ENCODE measurements at regions not wholly inside any gene's neighbourhood (a gene's known extent, or its start where the extent isn't known, plus 50 kb on each side); places are given as distances from the start of the nearest gene placed in this dataset.

- ChIA-PET POLR2A (interaction anchor here (0.7 kb wide), 1 partner anchor 24 kb away, joined by 3 read pairs; no protein-coding TSS in a partner anchor), CTCF (interaction anchor here (1.5 kb wide), 1 partner anchor 11 kb away, joined by 4 read pairs; no protein-coding TSS in a partner anchor)
- no peak for ATAC-seq
These were observed 285.8 kb downstream of the CAAP1 start for GRCh38 chr9:26606756-26607155.

GRCh38 chr9:26605367-26605766, 287.2 kb downstream of the CAAP1 start:
- no peaks in the 10 kb centered on the region for H3K4me1 Mint-ChIP-seq (ENCODE audit: low read depth)
- ATAC-seq (no peak), DNase-seq (no peak)
- no peak overlapping the region for H3K4me3 Mint-ChIP-seq
- CTCF ChIA-PET = no interaction called here
- no peaks in the 10 kb centered on the region for H3K27me3 Mint-ChIP-seq
- H3K27ac Mint-ChIP-seq = no peak overlapping the region
- H3K9me3 Mint-ChIP-seq = peaks cover 5% of the 10 kb centered on the region
- intact Hi-C loops (cut with micrococcal nuclease) = no loop called here
- no peak for TF ChIP-seq CTCF (IDR thresholded peaks at IDR 0.05)
- no peaks in the 10 kb centered on the region for H3K36me3 Mint-ChIP-seq (ENCODE audit: low read depth)
- POLR2A ChIA-PET = no interaction called here

More at GRCh38 chr9:26606756-26607155, 285.8 kb downstream of the CAAP1 start:
- DNase-seq = no peak
- Mint-ChIP-seq H3K27me3 (no peaks in the 10 kb centered on the region), H3K4me1 (ENCODE audit: low read depth) (no peaks in the 10 kb centered on the region), H3K36me3 (ENCODE audit: low read depth) (no peaks in the 10 kb centered on the region), H3K4me3 (no peak overlapping the region), H3K27ac (no peak overlapping the region), H3K9me3 (no peaks in the 10 kb centered on the region)
- intact Hi-C loops (cut with micrococcal nuclease) = no loop called here
- no peak for TF ChIP-seq CTCF (IDR thresholded peaks at IDR 0.05)

- no peak for TF ChIP-seq CTCF (IDR thresholded peaks at IDR 0.05)
- CTCF ChIA-PET = no interaction called here
- H3K4me3 Mint-ChIP-seq = no peak overlapping the region
- H3K9me3 Mint-ChIP-seq = peaks cover 5% of the 10 kb centered on the region
- no peaks in the 10 kb centered on the region for H3K4me1 Mint-ChIP-seq (ENCODE audit: low read depth)
- no peak overlapping the region for H3K27ac Mint-ChIP-seq
- intact Hi-C loops (cut with micrococcal nuclease) = no loop called here
- ATAC-seq (no peak), DNase-seq (no peak)
- H3K36me3 Mint-ChIP-seq (ENCODE audit: low read depth) = no peaks in the 10 kb centered on the region
- H3K27me3 Mint-ChIP-seq = no peaks in the 10 kb centered on the region
- POLR2A ChIA-PET = no interaction called here
These were observed 288.4 kb downstream of the CAAP1 start for GRCh38 chr9:26604076-26604662.

GRCh38 chr9:26603617-26604016, 289.0 kb downstream of the CAAP1 start:
- no peak overlapping the region for H3K27ac Mint-ChIP-seq
- ChIA-PET CTCF (no interaction called here), POLR2A (no interaction called here)
- H3K4me1 Mint-ChIP-seq (ENCODE audit: low read depth) = no peaks in the 10 kb centered on the region
- H3K36me3 Mint-ChIP-seq (ENCODE audit: low read depth) = no peaks in the 10 kb centered on the region
- DNase-seq (no peak), ATAC-seq (no peak)
- intact Hi-C loops (cut with micrococcal nuclease) = no loop called here
- peaks cover 5% of the 10 kb centered on the region for H3K9me3 Mint-ChIP-seq
- no peak for TF ChIP-seq CTCF (IDR thresholded peaks at IDR 0.05)
- H3K4me3 Mint-ChIP-seq = no peak overlapping the region
- H3K27me3 Mint-ChIP-seq = no peaks in the 10 kb centered on the region

- intact Hi-C loops (cut with micrococcal nuclease) = no loop called here
- DNase-seq (no peak), ATAC-seq (no peak)
- H3K9me3 Mint-ChIP-seq = peaks cover 10% of the 10 kb centered on the region
- CTCF ChIA-PET = no interaction called here
- H3K36me3 Mint-ChIP-seq (ENCODE audit: low read depth) = no peaks in the 10 kb centered on the region
- no peak for TF ChIP-seq CTCF (IDR thresholded peaks at IDR 0.05)
- no peaks in the 10 kb centered on the region for H3K4me1 Mint-ChIP-seq (ENCODE audit: low read depth)
- H3K4me3 Mint-ChIP-seq = no peak overlapping the region
- no peaks in the 10 kb centered on the region for H3K27me3 Mint-ChIP-seq
- H3K27ac Mint-ChIP-seq = no peak overlapping the region
- POLR2A ChIA-PET = no interaction called here
These were observed 295.0 kb downstream of the CAAP1 start for GRCh38 chr9:26597542-26598149.
